ENCODE measurements at regions not wholly inside any gene's neighbourhood (a gene's known extent, or its start where the extent isn't known, plus 50 kb on each side); places are given as distances from the start of the nearest gene placed in this dataset.

DNA sequence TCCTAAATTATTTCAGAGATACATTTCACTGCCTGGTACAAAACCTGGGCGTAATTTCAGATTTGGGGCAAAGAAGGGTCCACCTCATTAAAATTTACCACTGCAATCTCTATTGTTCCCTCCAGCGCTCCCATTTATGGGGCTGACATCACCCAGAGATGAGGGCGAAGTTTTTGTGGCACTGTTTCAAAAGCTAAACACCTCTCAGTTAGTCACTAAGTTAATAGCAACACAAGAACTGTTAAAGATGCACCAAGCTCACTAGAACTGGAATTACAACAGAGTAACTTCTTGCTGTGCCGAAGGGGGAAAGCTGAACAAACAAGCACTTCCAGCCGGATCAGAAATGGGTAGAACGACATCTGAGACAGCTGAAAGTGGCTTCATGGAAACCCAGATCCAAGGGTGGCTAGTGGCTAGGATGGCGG, 179.4 kb downstream of the GATA3 start:
- DNase-seq: no peak

DNA sequence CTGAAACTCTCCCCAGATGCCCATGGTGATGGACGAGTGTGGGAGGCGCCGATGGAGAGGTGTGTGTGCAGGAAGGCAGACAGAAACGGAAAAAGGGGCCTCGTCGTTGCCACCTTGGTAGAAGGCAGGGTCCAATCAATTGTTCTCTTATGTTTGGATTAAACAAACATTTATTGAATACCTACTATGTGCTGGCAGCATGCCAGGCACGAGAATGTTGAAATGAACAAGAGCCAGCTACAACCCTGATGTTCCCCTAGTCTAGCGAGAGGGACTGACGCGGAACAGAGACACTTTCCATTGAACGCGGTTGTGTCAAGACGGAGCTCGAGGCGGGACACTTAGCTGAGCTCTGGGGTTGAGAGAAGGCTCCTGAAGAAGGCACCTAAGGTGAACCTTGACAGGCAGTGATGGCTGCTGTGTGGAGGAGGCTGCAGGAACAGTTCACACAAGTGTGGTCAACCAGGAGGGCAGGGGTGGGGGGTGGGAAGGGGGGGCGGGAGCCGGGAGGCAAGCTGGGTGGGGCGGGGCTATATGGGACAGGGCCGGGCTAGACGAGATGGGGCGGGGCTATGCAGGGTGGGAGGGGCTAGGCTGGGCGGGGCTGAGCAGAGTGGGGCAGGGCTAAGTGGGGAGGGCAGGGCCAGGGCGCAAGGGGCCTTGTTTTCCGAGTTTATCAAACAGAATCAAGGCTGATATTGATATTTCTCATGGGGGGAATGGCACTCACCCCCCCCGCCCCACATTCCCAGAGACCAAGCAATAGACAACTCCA, 181.0 kb downstream of the GATA3 start:
- DNase-seq: no peak

DNA sequence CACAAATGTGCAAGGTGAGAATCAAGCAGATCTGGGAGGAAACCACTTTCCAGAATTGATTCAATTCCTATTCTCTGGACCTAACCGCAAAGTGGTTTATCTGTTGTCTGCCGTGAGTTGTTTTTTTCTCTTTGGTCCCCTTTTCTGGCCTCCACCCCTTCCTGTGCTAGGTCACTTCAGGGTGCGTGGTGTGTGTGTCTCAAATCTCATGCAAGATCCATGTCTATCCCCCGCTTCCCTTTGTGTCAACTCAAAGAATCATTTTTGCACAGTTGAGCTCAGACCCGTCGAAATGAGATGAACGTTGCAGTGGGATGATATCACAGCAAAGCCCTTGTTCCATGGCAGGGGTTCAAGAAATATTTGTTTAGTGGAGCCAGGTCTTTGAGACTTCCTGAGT, 184.5 kb downstream of the GATA3 start:
- no peak for DNase-seq

DNA sequence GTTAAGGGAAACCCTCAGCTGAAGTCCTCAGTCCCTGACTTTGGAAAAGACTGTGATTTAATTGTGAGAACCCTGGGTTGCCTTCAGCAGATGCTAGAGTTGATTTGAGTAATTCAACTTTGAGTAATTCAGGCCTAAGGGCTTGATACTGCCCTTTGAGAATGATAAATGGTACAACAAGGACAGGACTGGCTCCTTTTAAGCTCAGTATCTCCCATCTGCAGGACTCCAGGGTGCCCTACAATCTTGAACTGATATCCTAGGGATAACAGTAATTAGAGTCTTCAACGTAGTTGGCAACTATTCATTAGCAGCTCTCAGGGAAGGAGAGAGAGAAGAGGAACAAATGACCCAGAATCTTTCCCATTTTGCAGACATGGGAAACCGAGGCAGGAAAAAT, 186.4 kb downstream of the GATA3 start:
- DNase-seq: no peak

DNA sequence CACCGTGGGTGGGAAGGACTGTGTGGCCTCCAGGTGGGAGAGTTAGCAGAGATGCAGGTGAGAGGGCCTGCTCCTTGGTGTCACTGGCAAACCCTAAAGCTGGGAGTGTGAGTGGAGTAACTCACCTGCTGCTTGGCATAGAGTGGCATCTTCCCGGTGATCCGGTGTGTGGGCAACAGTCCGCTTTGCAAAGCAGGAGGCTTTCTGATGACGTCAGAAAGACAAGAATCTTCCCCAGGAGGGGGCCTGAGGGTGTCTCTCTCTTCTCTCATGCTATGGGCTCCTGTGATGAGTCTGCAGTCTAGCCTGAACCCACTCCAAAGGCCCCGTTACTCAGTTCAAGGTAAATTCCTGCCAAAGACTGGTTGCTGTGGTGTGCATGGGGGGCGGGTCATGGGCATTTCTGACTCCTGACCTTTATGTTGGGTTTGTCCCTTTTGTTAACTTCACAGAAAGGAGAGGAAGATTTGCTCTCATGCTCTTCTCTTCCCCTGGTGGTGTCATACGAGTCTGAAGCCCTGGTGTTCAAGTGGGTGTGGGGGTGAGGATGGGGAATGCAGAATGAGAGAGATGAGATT, 187.9 kb downstream of the GATA3 start:
- DNase-seq: no peak

DNA sequence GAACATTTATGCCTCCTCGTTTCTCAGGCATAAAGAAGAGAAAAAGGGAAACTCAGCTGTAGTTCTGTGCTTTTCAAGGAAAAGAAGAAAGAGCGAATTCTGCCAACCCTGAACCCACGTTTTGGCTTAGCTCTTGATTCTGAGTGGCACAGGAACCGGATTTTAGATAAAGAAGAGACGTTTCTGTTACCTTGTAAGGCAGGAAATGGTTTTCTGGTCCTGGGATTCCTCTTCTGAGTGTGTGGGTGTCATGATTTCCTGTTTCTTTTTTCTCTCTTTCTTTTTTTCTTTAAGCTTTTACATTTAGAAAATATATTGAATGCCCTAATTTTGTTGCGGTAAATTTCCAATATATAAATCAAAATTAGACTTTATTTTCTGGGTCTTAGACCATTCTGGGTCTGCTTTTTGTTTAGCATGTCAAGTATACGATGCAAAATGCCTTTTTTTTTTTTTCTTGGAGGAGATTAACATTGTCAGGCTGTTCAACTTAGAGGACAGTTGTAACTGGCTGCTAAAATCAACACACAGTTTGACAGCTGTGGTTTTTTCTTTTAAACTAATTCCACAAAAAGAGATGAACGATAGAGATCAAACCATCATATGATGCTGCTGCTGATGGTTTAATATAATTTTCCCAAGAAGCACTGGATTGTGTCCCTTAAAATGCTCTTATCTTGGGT, 190.8 kb downstream of the GATA3 start:
- no peak for DNase-seq

DNA sequence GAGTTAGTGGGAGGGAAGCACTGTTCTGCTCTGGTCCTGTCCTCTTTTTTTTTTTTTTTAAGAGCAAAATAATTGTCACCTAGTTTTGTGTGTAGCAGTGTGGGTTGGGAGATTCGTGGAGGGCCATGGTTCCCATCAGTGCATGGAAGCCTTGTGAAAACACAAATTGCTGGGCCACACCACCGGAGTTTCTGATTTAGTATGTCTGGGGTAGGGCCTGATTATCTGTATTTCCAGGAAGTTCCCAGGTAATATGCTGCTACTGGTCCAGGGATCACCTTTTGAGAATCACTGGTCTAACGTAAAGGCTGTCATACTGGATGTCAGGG, 191.3 kb downstream of the GATA3 start:
- DNase-seq: no peak

DNA sequence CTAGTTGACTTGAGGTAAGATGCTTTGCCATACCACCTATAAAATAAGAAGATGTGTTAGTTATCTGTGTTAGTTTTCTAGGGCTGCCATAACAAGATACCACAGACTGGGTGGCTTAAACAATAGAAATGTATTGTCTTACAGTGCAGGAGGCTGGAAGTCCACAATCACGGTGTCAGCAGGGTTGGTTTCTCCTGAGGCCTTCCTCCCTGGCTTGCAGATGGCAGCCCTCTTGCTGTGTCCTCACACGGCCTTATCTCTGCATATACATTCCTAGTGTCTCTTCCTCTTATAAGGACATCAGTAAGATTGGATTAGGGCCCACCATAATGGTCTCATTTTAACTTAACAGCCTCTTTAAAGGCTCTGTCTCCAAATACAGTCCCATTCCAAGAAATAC, 192.1 kb downstream of the GATA3 start:
- DNase-seq: no peak

DNA sequence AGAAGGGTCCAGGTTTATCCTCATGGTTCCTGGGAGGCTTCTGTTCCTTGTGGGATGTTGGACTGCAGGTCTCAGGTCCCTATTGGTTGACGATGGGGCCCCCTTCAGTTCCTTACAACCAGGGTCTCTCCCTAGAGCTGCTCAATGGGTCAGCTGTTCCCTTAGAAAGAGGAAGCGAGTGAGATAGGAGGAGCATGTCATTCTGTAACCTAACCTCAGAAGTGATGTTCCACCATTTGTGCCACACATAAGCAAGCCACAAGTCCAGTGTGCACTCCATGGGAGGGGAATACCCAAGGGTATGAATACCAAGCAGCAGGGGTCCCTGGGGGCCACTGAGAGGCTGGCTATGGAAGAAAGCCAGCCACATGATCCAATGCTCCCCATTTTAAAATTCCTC, 192.7 kb downstream of the GATA3 start:
- DNase-seq: no peak

DNA sequence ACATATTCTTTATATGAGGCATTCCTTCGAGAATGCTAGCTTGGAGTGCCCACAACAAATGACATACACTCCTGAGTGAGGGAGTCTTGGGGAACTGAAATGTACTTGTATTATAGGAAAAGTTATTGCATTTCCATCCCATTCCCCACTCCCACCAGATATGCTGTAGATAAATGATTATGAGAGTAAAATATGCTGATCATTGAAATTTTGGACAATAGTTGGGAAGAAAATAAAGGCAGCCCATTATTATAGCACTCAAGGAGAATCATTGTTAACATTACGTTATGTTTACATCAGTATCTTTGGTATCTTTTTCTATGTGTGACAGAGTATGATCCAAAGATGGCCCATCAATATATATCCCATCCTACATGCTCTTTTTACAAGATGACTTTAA, 194.4 kb downstream of the GATA3 start:
- no peak for DNase-seq

DNA sequence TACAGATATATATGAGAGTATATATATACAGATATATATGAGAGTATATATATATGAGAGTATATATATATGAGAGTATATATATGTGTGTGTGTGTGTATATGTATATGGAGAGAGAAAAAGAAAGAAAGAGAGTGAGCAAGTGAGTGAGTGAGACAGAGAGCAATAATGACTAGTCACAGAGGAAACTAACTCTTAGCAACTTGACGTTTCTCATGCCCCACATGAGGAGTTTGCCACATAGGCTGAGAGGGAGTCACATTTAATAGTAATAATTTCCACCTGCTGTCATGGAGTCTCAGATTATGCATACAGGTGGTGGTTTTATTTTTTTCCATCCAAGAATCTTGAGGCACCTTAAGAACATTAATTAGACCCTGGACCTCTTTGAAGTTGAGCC, 199.9 kb downstream of the GATA3 start:
- no peak for DNase-seq

DNA sequence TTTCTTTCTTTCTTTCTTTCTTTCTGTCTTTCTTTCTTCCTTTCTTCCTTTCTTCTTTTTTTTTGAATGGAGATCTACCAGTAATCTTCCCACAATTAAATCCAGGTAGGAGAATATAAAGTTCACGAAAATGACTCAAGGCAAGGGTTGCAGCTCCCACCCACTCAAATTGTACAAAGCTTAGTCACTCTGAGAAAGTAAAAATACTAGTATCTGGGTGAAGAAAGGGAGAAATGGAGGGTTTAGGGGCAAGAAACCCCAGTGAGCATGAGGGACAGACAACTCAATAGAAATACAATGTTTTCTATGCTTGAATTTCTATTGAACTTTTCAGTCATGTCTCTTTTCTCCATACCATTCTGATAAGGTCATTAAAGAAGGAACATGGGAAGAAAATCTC, 200.8 kb downstream of the GATA3 start:
- no peak for DNase-seq

DNA sequence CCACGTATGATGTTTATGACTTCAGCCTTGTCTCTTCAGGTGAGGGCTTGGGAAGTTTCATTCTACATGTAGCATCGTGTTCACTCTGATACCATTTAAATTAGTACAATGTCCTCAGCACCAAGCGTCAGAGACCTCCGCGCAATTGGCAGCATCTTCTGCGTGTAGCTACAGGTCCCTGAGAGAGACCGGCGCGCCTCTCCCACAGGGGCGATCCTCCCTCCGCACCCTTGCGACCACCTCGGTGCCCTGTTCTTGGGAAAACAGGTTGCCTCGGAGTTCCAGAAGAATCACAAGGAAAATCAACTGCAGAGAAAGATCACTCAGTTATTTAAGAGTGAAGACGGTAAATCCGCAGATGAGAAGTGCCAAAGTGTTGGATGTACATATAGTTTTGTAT, 206.2 kb downstream of the GATA3 start:
- no peak for DNase-seq

DNA sequence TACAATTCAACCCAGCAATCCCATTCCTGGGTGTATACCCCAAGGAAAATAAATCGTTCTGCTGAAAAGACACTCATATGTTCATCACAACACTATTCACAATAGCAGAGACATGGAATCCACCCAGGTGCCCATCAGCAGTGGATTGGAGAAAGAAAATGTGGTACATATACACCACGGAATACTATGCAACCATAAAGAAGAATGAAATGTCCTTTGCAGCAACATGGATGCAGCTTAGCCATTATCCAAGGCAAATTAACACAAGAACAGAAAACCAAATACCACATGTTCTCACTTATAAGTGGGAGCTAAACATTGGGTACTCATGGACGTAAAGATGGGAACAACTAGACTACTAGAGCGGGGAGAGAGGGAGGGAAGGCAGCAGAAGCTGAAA, 207.8 kb downstream of the GATA3 start:
- no peak for DNase-seq

DNA sequence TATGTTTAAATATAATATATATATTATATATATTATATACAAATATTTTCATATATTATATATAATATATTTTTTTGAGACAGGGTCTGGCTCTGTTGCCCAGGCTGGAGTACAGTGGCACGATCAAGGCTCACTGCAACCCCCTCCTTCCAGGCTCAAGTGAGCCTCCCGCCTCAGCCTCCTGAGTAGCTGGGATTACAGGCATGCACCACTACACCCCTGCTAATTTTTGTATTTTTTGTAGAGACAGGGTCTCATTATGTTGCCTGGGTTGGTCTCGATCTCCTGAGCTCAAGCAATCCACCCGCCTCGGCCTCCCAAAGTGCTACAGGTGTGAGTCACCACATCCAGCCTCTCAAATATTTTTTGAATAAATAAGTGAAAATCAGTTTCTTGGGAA, 215.5 kb downstream of the GATA3 start:
- no peak for DNase-seq

DNA sequence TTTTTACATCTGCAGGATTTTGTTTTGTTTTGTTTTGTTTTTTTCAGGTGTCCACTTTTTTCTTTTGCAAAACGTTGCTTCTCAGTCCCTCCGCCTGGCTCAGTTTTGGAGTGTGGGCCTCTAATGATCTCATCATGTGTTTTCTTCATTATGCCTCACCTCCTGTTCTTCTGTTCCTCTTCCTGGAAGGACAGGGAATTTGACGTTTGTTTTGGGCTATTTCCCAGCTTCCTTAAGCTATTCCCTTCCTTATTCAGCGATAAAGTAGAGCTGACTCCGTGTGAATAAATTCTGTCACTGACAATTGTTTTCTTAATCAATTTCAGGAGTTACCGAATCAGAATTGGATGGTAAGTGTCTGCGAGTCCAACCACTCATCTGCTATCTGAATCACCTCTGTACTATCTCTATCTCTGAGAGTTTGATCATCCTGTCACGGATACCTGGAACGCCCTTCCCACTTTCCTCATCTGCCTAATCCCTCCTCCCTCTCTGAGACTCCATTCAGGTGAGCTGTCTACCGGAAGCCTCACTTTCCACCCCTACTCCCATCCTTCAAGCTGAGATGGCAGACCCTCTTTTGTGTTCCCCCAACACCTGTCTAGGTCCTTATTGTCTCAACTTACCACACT, 218.4 kb downstream of the GATA3 start:
- no peak for DNase-seq

DNA sequence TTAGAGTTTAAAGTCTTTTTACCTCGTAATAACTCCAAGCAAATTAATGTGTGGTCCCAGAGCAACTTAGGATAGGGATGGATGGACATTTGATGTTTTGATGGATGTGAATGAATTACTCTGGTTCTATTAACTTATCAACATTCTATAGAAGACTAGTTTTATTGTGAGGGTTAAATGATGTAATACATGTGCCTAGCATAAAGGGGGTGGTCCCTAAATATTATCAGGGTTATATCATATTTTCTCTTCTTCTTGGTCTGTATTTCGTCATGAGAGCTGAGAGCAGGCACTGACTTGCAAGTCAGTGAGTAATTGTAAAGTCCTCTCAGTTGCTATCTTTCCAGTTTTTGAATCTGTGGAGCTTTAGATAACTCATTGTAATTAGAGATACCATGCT, 219.3 kb downstream of the GATA3 start:
- DNase-seq: no peak

DNA sequence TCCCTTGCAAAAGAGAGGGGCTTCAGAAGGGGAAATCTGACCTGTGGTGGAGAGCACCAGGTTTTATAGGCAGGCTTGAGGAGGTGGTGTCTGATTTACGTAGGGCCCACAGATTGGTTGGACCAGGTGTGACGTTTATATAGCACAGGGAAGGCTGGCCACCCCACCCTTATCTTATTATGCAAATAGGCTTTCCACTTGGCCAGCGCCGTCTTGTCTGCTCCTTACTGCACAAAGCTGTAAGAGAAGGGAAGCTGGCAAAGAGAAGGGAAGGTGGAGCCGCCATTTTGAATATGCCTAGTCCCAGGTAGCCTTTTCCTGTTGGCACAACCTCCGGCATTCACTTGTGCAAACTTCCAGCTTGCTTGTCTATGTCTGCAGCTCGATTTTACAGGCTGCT, 221.4 kb downstream of the GATA3 start:
- no peak for DNase-seq

DNA sequence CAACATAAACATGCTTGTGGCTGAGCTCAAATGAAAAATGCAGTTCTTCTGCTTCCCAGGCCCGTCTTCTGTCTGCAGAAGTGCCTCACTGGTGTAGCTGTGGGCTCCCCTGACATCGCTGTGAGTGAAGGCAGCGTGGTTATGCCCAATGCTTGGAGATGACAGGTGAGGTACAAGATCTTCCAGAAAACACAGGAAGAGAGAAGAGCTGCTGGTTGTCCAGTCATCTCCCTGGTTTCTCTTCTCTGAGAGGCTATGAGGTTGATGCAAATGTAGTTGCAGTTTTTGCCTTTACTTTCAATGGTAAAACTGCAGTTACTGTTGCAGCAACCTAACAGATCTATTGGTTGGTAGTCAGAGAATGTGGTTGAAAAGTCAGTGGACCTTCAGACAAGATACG, 223.6 kb downstream of the GATA3 start:
- no peak for DNase-seq

DNA sequence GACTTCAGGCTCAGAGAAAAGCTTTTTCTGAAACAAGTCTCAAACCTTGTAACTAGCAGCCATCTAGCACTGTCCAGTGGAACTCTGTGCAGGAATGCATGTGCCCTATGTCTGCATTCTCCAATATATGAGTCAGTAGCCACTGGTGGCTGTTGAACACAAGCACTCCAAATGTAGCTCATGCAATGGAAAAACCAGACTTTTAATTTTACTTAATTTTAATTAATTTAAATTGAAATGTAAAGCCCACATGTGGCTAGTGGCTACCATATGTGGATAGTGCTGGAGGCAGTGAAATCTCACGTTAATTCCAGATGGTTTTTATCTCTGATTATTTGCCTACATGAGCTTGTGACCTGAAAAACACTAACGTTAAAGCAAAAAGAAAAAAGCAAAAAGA, 225.1 kb downstream of the GATA3 start:
- no peak for DNase-seq

DNA sequence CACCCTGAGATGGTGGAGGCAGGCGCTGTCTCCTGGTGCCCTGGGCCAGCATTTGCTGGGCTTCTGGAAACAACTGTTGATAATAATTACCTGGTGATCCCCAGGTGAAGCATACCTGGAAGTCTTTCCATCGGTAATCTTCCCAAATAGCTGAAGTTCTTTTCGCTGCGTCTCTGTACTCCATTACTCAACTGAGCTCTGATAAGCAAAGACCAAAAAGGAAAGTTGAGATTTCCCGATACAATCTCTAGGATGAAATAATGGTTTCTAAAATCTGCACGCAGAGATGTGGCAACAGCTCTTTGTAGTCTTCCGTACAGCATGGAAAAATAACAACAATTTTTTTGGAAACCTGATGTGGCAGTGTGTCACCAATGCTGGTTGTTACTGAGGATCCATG, 226.5 kb downstream of the GATA3 start:
- DNase-seq: no peak

DNA sequence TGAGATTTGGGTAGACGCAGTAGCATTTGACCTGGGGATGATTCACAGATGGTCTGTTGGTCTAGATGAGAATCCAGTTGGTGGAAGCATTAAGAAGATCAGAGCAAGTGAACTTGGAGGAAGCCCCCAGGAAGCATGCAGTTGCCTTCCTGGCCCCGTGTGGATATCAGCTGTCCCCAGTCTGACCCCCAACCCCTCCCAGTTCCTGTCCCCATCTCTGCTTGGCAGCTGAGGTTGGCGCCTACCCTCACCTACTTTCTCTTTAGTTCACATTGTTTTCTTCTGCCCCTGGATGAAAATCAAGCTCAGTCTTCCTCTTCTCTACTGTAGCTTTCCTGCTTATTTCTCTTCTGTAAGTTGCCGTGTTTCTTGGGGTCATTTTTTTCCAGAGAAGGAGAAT, 227.9 kb downstream of the GATA3 start:
- DNase-seq: no peak

DNA sequence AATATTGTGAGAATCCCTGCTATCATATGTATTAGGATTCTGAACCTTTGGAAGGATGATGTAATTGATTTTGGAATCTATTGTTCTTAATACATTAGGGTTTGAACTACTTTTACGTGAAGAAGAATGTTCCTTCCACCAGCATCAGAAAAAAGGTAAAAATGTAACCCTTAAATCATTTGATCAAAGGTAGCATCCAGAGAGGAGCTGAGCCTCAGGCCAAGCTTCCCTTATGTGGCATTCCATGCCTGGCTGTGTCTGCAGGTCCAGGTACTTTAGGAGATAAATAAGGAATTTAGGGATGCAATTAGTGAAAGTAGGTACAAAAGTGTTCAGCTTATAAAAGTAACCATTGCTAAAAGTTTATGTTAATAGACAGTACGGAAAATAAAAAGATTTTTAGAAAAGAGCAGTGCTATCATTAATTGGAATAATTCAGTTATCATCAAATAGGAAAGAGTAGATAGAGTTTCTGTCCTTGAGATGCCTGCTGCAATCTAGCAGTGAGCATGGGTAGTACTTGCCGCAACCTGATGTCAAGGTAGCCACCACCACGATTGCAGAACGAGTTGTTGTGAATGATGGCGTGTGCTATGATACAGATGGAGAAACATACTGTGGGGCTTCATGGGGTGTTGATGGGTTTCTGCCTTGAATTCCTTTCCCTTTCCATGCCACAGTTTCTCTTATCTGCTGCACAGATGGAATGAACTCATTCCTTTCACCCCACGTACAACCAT, 228.8 kb downstream of the GATA3 start:
- no peak for DNase-seq

DNA sequence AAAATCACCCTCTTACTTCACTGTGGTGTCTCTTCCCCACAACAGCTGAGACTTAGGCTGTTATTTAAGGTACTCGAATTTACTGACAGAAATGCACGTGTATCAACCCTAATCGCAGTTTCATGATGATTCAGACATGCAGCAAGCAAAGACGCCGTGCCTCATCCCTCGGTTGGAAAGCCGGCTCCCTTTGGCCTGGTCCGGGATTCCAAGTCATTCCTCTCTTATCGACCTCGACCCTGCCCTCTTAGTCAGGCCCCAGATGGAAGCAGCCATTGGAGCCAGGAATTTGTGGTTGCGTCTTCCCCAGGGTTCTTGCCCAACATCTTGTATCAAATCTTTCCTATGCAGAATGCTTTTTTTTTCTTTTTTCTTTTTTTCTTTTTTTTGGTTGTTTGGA, 229.5 kb downstream of the GATA3 start:
- DNase-seq: no peak
